ENCODE measurements at regions not wholly inside any gene's neighbourhood (a gene's known extent, or its start where the extent isn't known, plus 50 kb on each side); places are given as distances from the start of the nearest gene placed in this dataset.

DNA sequence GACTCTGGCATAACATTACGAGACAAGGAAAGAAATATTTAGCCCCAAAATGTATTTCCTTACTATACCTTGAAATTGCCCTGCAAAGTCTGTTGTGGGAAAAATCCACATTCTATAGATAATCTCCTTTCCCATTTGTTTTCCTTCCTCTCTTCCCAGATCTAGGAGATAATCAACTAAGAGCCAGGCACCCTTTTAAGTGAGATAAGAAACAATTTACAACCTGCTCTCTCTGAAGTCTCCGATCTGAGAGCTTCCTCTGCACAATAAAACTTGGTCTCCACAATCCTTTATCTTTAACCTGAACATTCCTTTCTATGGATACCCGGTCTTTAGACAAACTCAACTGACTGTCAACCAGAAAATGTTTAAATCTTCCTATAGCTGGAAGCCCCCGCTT is 1160.7 kb upstream of the NRXN1 start:
- ATAC-seq (ENCODE audit: low read depth in 2 of 2) = no peak
- Mint-ChIP-seq H3K27me3 (no peaks in the 10 kb centered on the region), H3K27ac (no peak overlapping the region), H3K4me3 (no peak overlapping the region), H3K36me3 (no peaks in the 10 kb centered on the region), H3K4me1 (no peaks in the 10 kb centered on the region), H3K9me3 (no peaks in the 10 kb centered on the region)
- no peak for DNase-seq

- Mint-ChIP-seq H3K4me3 (no peak overlapping the region), H3K36me3 (no peaks in the 10 kb centered on the region), H3K27ac (no peak overlapping the region), H3K27me3 (no peaks in the 10 kb centered on the region), H3K9me3 (peaks cover 1 to 9% (median 3%) of the 10 kb centered on the region in 7 donors), H3K4me1 (peaks cover 0 to 3% (median 0%) of the 10 kb centered on the region in 3 donors)
- ATAC-seq (ENCODE audit: low read depth in 2 of 2) (no peak), DNase-seq (no peak)
Measured at GRCh38 chr2:52181080-52181479, 1149.1 kb upstream of the NRXN1 start.

GRCh38 chr2:52178845-52179244 is 1146.9 kb upstream of the NRXN1 start:
- H3K4me3 Mint-ChIP-seq = no peak overlapping the region
- H3K36me3 Mint-ChIP-seq = no peaks in the 10 kb centered on the region
- no peak for ATAC-seq (ENCODE audit: low read depth in 2 of 2)
- peaks cover 0 to 11% (median 3%) of the 10 kb centered on the region in 7 donors for H3K9me3 Mint-ChIP-seq
- DNase-seq = no peak
- H3K27ac Mint-ChIP-seq = no peak overlapping the region
- H3K27me3 Mint-ChIP-seq = no peaks in the 10 kb centered on the region
- peaks cover 0 to 3% (median 0%) of the 10 kb centered on the region in 3 donors for H3K4me1 Mint-ChIP-seq

GRCh38 chr2:52145005-52145404 is 1113.1 kb upstream of the NRXN1 start:
- Mint-ChIP-seq H3K27me3 (no peaks in the 10 kb centered on the region), H3K4me1 (no peaks in the 10 kb centered on the region), H3K27ac (no peak overlapping the region), H3K9me3 (peaks cover 0 to 3% (median 0%) of the 10 kb centered on the region in 7 donors), H3K36me3 (no peaks in the 10 kb centered on the region), H3K4me3 (no peak overlapping the region)
- DNase-seq = no peak
- no peak for ATAC-seq (ENCODE audit: low read depth in 2 of 2)

DNA sequence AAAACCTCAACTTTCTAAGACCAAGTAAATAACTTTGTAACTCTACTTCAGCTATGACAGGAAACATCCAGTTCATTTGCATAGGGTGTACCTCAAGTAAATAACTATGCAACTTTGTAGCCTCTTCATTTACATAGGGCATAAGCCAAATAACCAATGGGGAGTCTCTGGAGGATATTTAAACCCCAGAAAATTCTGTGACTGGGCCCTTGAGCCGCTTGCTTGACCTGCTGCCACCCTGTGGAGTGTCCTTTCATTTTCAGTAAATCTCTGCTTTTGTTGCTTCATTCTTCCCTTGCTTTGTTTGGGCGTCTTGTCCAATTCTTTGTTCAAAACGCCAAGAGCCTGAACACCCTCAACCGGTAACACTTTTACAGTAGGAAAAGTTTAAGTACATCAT is 1112.7 kb upstream of the NRXN1 start:
- no peak for ATAC-seq (ENCODE audit: low read depth in 2 of 2)
- no peaks in the 10 kb centered on the region for H3K27me3 Mint-ChIP-seq
- H3K4me3 Mint-ChIP-seq = no peak overlapping the region
- H3K9me3 Mint-ChIP-seq = peaks cover 0 to 3% (median 0%) of the 10 kb centered on the region in 7 donors
- no peak overlapping the region for H3K27ac Mint-ChIP-seq
- no peak for DNase-seq
- H3K36me3 Mint-ChIP-seq = no peaks in the 10 kb centered on the region
- H3K4me1 Mint-ChIP-seq = no peaks in the 10 kb centered on the region

- DNase-seq = no peak
- Mint-ChIP-seq H3K9me3 (peaks cover 0 to 3% (median 0%) of the 10 kb centered on the region in 7 donors), H3K27ac (no peak overlapping the region), H3K27me3 (no peaks in the 10 kb centered on the region), H3K4me3 (no peak overlapping the region), H3K36me3 (no peaks in the 10 kb centered on the region), H3K4me1 (no peaks in the 10 kb centered on the region)
- no peak for ATAC-seq (ENCODE audit: low read depth in 2 of 2)
Measured at GRCh38 chr2:52141076-52141475, 1109.1 kb upstream of the NRXN1 start.

DNA sequence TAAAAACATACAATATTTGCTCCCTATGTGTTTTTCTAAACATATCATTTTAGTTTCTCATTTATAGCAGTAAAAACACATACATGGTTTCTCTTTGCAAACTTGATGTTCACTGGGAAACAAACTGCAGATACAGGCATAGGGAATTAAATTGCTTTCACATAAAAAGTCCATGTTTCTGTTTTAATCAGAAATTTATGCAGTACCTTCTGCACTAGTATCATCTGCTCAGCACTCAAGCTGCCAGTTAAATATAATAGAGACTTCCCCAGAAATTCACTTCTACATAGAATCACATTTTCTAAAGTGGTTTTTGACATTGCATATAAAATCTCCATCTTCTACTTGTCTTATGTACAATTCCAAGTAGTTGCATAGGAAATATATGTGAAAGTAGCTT is 1107.3 kb upstream of the NRXN1 start:
- no peaks in the 10 kb centered on the region for H3K36me3 Mint-ChIP-seq
- peaks cover 0 to 6% (median 0%) of the 10 kb centered on the region in 7 donors for H3K9me3 Mint-ChIP-seq
- no peak overlapping the region for H3K27ac Mint-ChIP-seq
- H3K4me1 Mint-ChIP-seq = no peaks in the 10 kb centered on the region
- H3K4me3 Mint-ChIP-seq = no peak overlapping the region
- H3K27me3 Mint-ChIP-seq = no peaks in the 10 kb centered on the region
- no peak for DNase-seq
- ATAC-seq (ENCODE audit: low read depth in 2 of 2) = no peak

GRCh38 chr2:52135235-52135634 is 1103.3 kb upstream of the NRXN1 start:
- Mint-ChIP-seq H3K4me3 (no peak overlapping the region), H3K9me3 (peaks cover 0 to 15% (median 4%) of the 10 kb centered on the region in 7 donors), H3K4me1 (no peaks in the 10 kb centered on the region), H3K27me3 (no peaks in the 10 kb centered on the region), H3K36me3 (no peaks in the 10 kb centered on the region), H3K27ac (no peak overlapping the region)
- no peak for ATAC-seq (ENCODE audit: low read depth in 2 of 2)
- no peak for DNase-seq

DNA sequence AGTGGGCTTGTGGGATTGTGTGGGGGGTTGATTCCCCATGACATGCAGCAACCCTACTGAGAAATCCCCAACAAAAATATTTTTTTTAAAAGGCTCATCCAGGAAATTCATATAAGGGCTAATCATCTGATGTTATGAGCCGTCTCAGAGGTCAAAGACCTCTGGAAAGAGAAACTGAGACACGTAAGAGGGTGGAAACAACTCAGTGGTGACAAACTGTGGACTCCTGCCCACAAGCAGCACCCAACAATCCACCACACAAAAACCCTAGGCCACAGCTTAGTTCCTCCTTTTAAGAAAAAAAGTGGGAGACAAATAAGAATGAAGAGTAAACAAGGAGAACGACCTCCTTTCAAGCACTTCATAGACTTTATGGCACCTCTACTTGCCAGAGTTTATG is 1096.1 kb upstream of the NRXN1 start:
- H3K27me3 Mint-ChIP-seq = no peaks in the 10 kb centered on the region
- H3K9me3 Mint-ChIP-seq = peaks cover 0 to 15% (median 9%) of the 10 kb centered on the region in 7 donors
- ATAC-seq (ENCODE audit: low read depth in 2 of 2) (no peak), DNase-seq (no peak)
- no peaks in the 10 kb centered on the region for H3K4me1 Mint-ChIP-seq
- H3K27ac Mint-ChIP-seq = no peak overlapping the region
- H3K36me3 Mint-ChIP-seq = no peaks in the 10 kb centered on the region
- H3K4me3 Mint-ChIP-seq = no peak overlapping the region

GRCh38 chr2:52127527-52127926 is 1095.6 kb upstream of the NRXN1 start:
- ATAC-seq (ENCODE audit: low read depth in 2 of 2) (no peak), DNase-seq (no peak)
- Mint-ChIP-seq H3K9me3 (peaks cover 0 to 15% (median 9%) of the 10 kb centered on the region in 7 donors), H3K4me3 (no peak overlapping the region), H3K4me1 (no peaks in the 10 kb centered on the region), H3K27ac (no peak overlapping the region), H3K36me3 (no peaks in the 10 kb centered on the region), H3K27me3 (no peaks in the 10 kb centered on the region)

DNA sequence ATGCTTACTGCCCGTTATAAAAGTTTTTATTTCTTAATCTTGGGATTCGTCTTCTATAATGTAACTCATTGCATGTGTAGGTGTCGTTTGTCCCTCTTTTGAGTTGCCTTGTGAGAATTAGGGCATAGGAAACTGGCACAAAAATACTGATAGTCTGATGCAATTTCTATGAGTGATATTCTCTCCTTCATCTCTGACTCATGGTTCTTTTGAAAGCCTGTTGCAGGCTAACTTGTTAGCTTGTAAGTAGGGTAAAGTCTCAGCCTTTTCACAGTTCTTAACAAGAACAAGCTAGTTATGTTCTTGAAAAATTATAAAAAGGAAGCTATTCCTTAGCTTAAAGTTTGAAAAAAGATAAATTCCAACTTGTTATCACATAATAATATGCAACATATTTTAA is 1085.4 kb upstream of the NRXN1 start:
- no peak for ATAC-seq (ENCODE audit: low read depth in 2 of 2)
- Mint-ChIP-seq H3K27ac (no peak overlapping the region), H3K4me3 (no peak overlapping the region), H3K27me3 (no peaks in the 10 kb centered on the region), H3K9me3 (peaks cover 0 to 13% (median 4%) of the 10 kb centered on the region in 7 donors), H3K4me1 (no peaks in the 10 kb centered on the region), H3K36me3 (no peaks in the 10 kb centered on the region)
- no peak for DNase-seq

- H3K9me3 Mint-ChIP-seq = peaks cover 0 to 15% (median 5%) of the 10 kb centered on the region in 7 donors
- no peaks in the 10 kb centered on the region for H3K4me1 Mint-ChIP-seq
- DNase-seq (no peak), ATAC-seq (ENCODE audit: low read depth in 2 of 2) (no peak)
- no peaks in the 10 kb centered on the region for H3K36me3 Mint-ChIP-seq
- H3K4me3 Mint-ChIP-seq = no peak overlapping the region
- no peak overlapping the region for H3K27ac Mint-ChIP-seq
- no peaks in the 10 kb centered on the region for H3K27me3 Mint-ChIP-seq
Measured at GRCh38 chr2:52115750-52116149, 1083.8 kb upstream of the NRXN1 start.

DNA sequence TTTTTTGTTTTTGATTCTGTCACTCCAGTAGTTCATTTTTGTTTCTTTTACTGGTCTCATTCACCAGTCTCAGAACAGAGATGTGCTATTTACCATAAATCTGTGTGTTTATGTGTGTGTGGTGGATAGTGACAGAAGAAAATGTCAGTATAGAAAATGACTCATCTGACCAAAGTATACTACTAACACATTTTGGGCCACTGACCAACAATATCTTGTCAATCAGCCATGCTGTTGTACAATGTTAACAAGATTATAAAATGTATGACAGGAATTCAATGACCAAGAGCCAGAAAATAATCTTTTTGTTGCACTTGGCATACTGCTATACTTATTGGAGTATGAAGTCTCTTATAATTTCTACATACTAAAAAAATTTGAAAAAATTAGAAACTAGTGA is 1081.4 kb upstream of the NRXN1 start:
- DNase-seq (no peak), ATAC-seq (ENCODE audit: low read depth in 2 of 2) (no peak)
- Mint-ChIP-seq H3K27me3 (no peaks in the 10 kb centered on the region), H3K4me3 (no peak overlapping the region), H3K27ac (no peak overlapping the region), H3K4me1 (no peaks in the 10 kb centered on the region), H3K9me3 (peaks cover 0 to 9% (median 5%) of the 10 kb centered on the region in 7 donors), H3K36me3 (no peaks in the 10 kb centered on the region)

DNA sequence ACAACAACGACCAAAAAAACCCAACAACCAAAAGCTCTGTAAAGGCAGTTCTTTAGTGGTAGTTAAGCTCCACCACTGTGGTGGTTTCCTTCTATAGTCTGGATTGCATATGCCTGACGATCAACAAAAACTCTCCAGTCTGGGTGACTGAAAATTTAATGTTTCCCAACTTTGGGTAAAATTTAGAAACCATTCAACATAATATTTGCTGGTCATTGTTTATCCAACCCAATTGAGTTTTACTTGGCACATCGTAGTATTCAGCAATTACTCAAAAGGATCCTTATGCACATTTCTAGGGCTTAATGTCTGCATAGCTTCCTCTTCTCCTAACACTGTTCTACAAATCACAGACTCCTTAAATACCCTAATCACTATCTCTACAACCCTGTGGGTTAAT is 1080.2 kb upstream of the NRXN1 start:
- Mint-ChIP-seq H3K27ac (no peak overlapping the region), H3K4me1 (no peaks in the 10 kb centered on the region), H3K27me3 (no peaks in the 10 kb centered on the region), H3K9me3 (peaks cover 0 to 9% (median 5%) of the 10 kb centered on the region in 7 donors), H3K36me3 (no peaks in the 10 kb centered on the region), H3K4me3 (no peak overlapping the region)
- DNase-seq = no peak
- ATAC-seq (ENCODE audit: low read depth in 2 of 2) = no peak

DNA sequence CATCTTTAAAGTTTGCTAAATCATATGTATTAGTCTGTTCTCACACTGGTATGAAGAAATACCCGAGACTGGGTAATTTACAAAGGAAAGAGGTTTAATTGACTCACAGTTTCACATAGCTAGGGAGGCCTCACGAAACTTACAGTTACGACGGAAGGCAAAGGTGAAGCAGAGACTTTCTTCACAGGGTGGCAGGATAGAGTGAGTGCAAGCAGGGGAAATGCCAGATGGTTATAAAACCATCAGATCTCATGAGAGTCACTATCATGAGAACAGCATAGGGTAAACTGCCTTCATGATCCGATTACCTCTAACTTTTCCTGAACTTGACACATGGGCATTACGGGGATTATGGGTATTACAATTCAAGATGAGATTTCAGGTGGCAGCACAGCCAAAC is 1075.2 kb upstream of the NRXN1 start:
- no peaks in the 10 kb centered on the region for H3K27me3 Mint-ChIP-seq
- ATAC-seq (ENCODE audit: low read depth in 2 of 2) = no peak
- no peak for DNase-seq
- H3K36me3 Mint-ChIP-seq = no peaks in the 10 kb centered on the region
- H3K4me1 Mint-ChIP-seq = no peaks in the 10 kb centered on the region
- H3K9me3 Mint-ChIP-seq = peaks cover 0 to 4% (median 2%) of the 10 kb centered on the region in 7 donors
- no peak overlapping the region for H3K4me3 Mint-ChIP-seq
- no peak overlapping the region for H3K27ac Mint-ChIP-seq
